ENCODE measurements at regions not wholly inside any gene's neighbourhood (a gene's known extent, or its start where the extent isn't known, plus 50 kb on each side); places are given as distances from the start of the nearest gene placed in this dataset.

- no peaks in the 10 kb centered on the region for H3K4me1 ChIP-seq
- TF ChIP-seq POLR2AphosphoS5 (IDR thresholded peaks at IDR 0.05), result no peak
- TF ChIP-seq, protein P1, sequence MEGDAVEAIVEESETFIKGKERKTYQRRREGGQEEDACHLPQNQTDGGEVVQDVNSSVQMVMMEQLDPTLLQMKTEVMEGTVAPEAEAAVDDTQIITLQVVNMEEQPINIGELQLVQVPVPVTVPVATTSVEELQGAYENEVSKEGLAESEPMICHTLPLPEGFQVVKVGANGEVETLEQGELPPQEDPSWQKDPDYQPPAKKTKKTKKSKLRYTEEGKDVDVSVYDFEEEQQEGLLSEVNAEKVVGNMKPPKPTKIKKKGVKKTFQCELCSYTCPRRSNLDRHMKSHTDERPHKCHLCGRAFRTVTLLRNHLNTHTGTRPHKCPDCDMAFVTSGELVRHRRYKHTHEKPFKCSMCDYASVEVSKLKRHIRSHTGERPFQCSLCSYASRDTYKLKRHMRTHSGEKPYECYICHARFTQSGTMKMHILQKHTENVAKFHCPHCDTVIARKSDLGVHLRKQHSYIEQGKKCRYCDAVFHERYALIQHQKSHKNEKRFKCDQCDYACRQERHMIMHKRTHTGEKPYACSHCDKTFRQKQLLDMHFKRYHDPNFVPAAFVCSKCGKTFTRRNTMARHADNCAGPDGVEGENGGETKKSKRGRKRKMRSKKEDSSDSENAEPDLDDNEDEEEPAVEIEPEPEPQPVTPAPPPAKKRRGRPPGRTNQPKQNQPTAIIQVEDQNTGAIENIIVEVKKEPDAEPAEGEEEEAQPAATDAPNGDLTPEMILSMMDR (IDR thresholded peaks at IDR 0.05 in 8 of 11, conservative IDR thresholded peaks at IDR 0.05 in 3 of 11), result no peak
- TF ChIP-seq POLR2A (IDR thresholded peaks at IDR 0.05), result no peak
Observed at GRCh38 chr1:189356206-189356605, 1121.5 kb downstream of the BRINP3 start.

DNA sequence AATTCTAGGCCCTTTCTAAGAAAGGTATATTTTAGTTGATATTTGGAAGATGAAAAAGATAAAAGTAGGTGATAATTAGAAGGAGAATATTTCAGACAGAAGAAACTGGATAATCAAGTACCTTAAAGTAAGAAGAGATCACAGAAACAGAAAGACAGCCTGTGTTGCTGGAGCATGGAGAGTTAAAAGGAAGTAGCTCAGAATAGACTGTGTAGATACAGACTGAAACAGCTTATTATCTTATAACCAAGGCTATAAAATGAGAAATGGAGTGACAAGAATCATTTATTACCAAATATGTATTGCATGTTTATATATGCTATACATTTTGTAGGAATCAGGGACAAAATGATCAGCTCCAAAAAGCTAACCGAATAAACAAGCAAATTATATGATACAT is 1120.3 kb downstream of the BRINP3 start:
- Histone ChIP-seq H3K4me3 (no peak overlapping the region), H3K27ac (no peak overlapping the region), H3K4me1 (no peaks in the 10 kb centered on the region), H3K36me3 (no peaks in the 10 kb centered on the region), H3K27me3 (replicated peaks in 1 of 7) (no peaks in the 10 kb centered on the region), H3K9me3 (no peaks in the 10 kb centered on the region)
- no peak for TF ChIP-seq POLR2AphosphoS5 (IDR thresholded peaks at IDR 0.05)
- TF ChIP-seq POLR2A (IDR thresholded peaks at IDR 0.05), result no peak
- TF ChIP-seq, protein P1 (IDR thresholded peaks at IDR 0.05 in 8 of 11, conservative IDR thresholded peaks at IDR 0.05 in 3 of 11), result no peak
- intact Hi-C loops (cut with DNase I; ENCODE audit: low total_unique reads), result no loop called here
- no peak for DNase-seq
- 90 to 98% (median 91%) methylated on average over 1 of the region's 1 CpG for WGBS, 5 donors

More at GRCh38 chr1:189356206-189356605, 1121.5 kb downstream of the BRINP3 start:
- Histone ChIP-seq H3K4me3 (no peak overlapping the region), H3K36me3 (no peaks in the 10 kb centered on the region), H3K27me3 (replicated peaks in 1 of 7) (no peaks in the 10 kb centered on the region), H3K27ac (no peak overlapping the region), H3K9me3 (no peaks in the 10 kb centered on the region)
- intact Hi-C loops (cut with DNase I; ENCODE audit: low total_unique reads), result no loop called here
- DNase-seq, result no peak

- no peaks in the 10 kb centered on the region for H3K27me3 ChIP-seq (replicated peaks in 1 of 7)
- no peak for TF ChIP-seq POLR2A (IDR thresholded peaks at IDR 0.05)
- TF ChIP-seq, protein P1 (IDR thresholded peaks at IDR 0.05 in 8 of 11, conservative IDR thresholded peaks at IDR 0.05 in 3 of 11), result no peak
- DNase-seq, result no peak
- no peak overlapping the region for H3K4me3 ChIP-seq
- H3K27ac ChIP-seq, result no peak overlapping the region
- H3K36me3 ChIP-seq, result no peaks in the 10 kb centered on the region
- H3K9me3 ChIP-seq, result peaks cover 0 to 22% (median 3%) of the 10 kb centered on the region in 8 donors
- H3K4me1 ChIP-seq, result no peaks in the 10 kb centered on the region
- intact Hi-C loops (cut with DNase I; ENCODE audit: low total_unique reads), result no loop called here
Observed at GRCh38 chr1:189369612-189370011, 1108.1 kb downstream of the BRINP3 start.

DNA sequence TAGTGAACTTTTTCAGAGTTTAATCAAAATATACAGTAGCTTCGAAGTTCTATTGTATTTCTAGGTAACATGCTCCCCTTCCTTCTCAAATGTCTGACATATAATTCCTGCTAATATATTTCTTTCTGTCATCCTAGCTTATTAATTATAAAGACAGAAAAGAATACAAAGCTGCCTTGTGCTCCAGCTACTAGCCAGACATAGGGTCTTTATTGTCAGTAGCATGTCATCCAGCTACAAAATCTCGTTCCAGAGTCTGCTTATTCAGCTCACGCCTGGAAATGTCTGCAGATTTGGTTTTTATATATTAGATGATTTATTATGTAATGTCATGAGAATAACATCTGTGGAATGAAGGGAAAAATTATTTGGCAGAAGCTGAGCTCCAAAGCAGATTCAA is 1102.8 kb downstream of the BRINP3 start:
- no peak overlapping the region for H3K4me3 ChIP-seq
- TF ChIP-seq POLR2AphosphoS5 (IDR thresholded peaks at IDR 0.05), result no peak
- TF ChIP-seq, protein P1 (IDR thresholded peaks at IDR 0.05 in 8 of 11, conservative IDR thresholded peaks at IDR 0.05 in 3 of 11), result no peak
- TF ChIP-seq POLR2A (IDR thresholded peaks at IDR 0.05), result no peak
- 62 to 76% (median 70%) methylated on average over 3 of the region's 3 CpGs for WGBS, 5 donors
- no peak overlapping the region for H3K27ac ChIP-seq
- peaks cover 0 to 32% (median 17%) of the 10 kb centered on the region in 8 donors for H3K9me3 ChIP-seq
- no peaks in the 10 kb centered on the region for H3K4me1 ChIP-seq
- no peaks in the 10 kb centered on the region for H3K27me3 ChIP-seq (replicated peaks in 1 of 7)
- DNase-seq, result no peak
- H3K36me3 ChIP-seq, result no peaks in the 10 kb centered on the region
- intact Hi-C loops (cut with DNase I; ENCODE audit: low total_unique reads), result no loop called here
